ENCODE measurements at regions not wholly inside any gene's neighbourhood (a gene's known extent, or its start where the extent isn't known, plus 50 kb on each side); places are given as distances from the start of the nearest gene placed in this dataset.

DNA sequence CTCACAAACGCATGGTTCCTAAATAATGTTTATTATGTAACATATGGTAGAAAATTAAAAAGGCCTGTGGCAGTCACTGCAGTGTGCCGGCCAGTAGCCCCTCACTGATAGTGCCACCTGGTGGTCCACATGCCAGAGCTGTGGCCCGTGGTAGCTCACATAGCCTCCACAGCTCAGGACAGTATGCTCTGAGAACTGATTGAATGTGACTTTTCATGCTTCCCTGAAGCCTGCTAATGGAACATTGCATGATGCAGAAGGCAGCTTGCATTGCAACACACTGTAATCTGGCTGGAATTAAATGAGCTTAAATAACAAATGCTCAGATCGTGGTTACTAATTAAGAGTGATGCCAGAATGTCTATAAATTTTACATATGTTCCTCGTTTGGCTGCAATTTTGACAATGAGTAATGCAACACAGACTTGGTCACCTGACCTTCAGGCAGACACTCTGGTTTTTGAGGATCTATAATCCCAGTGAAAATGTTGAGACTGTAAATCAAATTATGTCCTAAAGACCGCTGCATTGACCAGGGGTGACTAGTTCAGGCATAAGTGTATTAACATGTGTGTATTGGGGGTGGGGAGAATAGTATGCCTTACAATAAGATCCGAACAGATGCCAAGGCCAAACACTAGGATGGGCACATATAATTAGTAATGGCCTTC lies 566.4 kb downstream of the METTL15 start:
- no peaks in the 10 kb centered on the region for H3K4me1 ChIP-seq
- intact Hi-C loops (cut with DNase I; ENCODE audit: low total_unique reads): no loop called here
- H3K9me3 ChIP-seq: no peaks in the 10 kb centered on the region
- H3K27me3 ChIP-seq: no peaks in the 10 kb centered on the region
- no peak for DNase-seq
- no peak overlapping the region for H3K27ac ChIP-seq
- H3K36me3 ChIP-seq (ENCODE audit: low read depth, missing control alignments): no peaks in the 10 kb centered on the region
- 57 to 61% methylated on average over 7 of the region's 7 CpGs for WGBS, 2 donors
- TF ChIP-seq POLR2A (IDR thresholded peaks at IDR 0.05): no peak
- TF ChIP-seq, protein P1, sequence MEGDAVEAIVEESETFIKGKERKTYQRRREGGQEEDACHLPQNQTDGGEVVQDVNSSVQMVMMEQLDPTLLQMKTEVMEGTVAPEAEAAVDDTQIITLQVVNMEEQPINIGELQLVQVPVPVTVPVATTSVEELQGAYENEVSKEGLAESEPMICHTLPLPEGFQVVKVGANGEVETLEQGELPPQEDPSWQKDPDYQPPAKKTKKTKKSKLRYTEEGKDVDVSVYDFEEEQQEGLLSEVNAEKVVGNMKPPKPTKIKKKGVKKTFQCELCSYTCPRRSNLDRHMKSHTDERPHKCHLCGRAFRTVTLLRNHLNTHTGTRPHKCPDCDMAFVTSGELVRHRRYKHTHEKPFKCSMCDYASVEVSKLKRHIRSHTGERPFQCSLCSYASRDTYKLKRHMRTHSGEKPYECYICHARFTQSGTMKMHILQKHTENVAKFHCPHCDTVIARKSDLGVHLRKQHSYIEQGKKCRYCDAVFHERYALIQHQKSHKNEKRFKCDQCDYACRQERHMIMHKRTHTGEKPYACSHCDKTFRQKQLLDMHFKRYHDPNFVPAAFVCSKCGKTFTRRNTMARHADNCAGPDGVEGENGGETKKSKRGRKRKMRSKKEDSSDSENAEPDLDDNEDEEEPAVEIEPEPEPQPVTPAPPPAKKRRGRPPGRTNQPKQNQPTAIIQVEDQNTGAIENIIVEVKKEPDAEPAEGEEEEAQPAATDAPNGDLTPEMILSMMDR (IDR thresholded peaks at IDR 0.05): no peak
- H3K4me3 ChIP-seq: no peak overlapping the region

DNA sequence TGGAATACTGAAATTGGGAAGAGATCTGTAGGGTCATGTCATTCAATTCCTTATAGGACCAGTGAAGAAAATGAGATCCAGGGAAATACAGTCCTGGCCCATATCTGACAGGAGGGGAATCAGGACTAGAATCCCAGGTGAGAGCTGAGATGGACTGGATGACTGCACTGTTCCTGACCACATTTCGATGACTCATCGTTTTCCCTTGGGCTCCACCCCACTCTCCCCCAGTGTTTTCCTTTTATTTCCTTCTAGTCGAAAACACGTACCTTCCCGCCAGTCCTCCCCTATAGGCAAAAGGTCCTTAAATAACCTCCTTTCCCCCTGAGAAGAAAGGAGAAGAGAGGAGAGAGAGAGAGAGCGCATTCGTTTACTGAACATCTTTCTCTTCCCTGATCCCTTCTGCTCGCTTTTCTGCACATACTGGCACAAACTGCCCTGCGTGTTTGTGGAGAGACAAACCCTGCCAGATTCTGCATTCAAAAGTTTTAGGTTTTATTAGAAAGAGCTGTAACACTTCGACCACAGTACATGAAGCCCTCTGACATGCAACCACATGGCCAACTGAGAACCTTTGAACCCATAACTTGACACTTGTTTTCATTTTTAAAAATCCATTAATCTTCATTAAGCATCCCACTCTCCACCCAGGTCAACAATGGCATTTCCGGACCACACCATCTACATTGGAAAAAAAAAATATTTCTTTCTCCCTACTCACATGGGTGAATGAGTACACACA lies 565.7 kb downstream of the METTL15 start:
- 73 to 74% methylated on average over 11 of the region's 11 CpGs for WGBS, 2 donors
- intact Hi-C loops (cut with DNase I; ENCODE audit: low total_unique reads): no loop called here
- no peak overlapping the region for H3K27ac ChIP-seq
- no peaks in the 10 kb centered on the region for H3K9me3 ChIP-seq
- no peak for TF ChIP-seq POLR2A (IDR thresholded peaks at IDR 0.05)
- TF ChIP-seq, protein P1 (IDR thresholded peaks at IDR 0.05): no peak
- H3K4me1 ChIP-seq: no peaks in the 10 kb centered on the region
- H3K36me3 ChIP-seq (ENCODE audit: low read depth, missing control alignments): no peaks in the 10 kb centered on the region
- no peaks in the 10 kb centered on the region for H3K27me3 ChIP-seq
- no peak overlapping the region for H3K4me3 ChIP-seq
- DNase-seq: no peak

DNA sequence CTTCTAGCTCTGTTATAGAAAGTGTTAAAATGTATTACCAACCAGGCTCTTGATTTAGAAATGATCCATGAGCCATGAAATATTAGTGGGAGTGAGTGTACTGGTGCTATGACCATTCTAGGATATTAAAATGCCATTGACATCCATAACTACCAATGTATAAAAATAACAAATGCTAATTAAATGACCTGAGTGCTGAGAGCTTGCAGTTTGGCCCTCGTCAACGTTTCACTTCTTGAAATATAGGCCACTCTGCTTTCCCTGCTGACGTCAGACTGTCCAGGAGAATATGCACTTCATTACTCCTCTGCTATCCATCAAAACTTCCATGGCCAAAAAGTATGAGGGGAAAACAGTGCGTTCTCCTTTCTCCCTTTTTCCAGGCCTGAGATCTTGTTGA lies 563.1 kb downstream of the METTL15 start:
- DNase-seq: no peak
- WGBS, 2 donors: 47 to 62% methylated on average over 4 of the region's 4 CpGs
- no peak overlapping the region for H3K27ac ChIP-seq
- H3K4me3 ChIP-seq: no peak overlapping the region
- TF ChIP-seq POLR2A (IDR thresholded peaks at IDR 0.05): no peak
- TF ChIP-seq, protein P1 (IDR thresholded peaks at IDR 0.05): no peak
- H3K9me3 ChIP-seq: no peaks in the 10 kb centered on the region
- no peaks in the 10 kb centered on the region for H3K36me3 ChIP-seq (ENCODE audit: low read depth, missing control alignments)
- intact Hi-C loops (cut with DNase I; ENCODE audit: low total_unique reads): no loop called here
- H3K4me1 ChIP-seq: no peaks in the 10 kb centered on the region
- H3K27me3 ChIP-seq: no peaks in the 10 kb centered on the region

DNA sequence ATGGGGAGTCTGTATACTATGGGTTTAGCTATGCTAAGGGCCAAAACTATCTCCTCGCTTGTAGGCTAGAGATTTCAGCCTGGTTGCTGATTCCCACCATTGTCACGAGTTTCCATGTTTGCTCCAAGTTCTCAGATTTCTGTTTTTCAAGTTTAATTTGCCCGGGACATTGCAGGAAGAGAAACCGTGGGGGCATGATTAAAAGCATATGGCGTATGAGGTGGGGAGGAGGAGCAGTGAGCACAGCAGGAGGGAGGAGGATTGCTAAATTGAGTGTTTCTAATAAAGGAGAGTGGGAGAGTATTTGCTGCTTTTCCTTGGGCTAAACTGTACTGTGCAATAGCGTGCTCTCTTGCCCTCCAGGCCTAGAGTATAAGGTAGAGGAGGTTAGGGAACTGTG lies 558.4 kb downstream of the METTL15 start:
- WGBS, 2 donors: 70 to 81% methylated on average over 6 of the region's 6 CpGs

More for the DNA sequence above, 558.4 kb downstream of the METTL15 start:
- no peak overlapping the region for H3K27ac ChIP-seq
- H3K36me3 ChIP-seq (ENCODE audit: low read depth, missing control alignments): no peaks in the 10 kb centered on the region
- TF ChIP-seq, protein P1 (IDR thresholded peaks at IDR 0.05): no peak
- no peak for TF ChIP-seq POLR2A (IDR thresholded peaks at IDR 0.05)
- intact Hi-C loops (cut with DNase I; ENCODE audit: low total_unique reads): no loop called here
- H3K27me3 ChIP-seq: no peaks in the 10 kb centered on the region
- no peak overlapping the region for H3K4me3 ChIP-seq
- H3K4me1 ChIP-seq: no peaks in the 10 kb centered on the region
- no peaks in the 10 kb centered on the region for H3K9me3 ChIP-seq
- DNase-seq: no peak
